ENCODE measurements at regions not wholly inside any gene's neighbourhood (a gene's known extent, or its start where the extent isn't known, plus 50 kb on each side); places are given as distances from the start of the nearest gene placed in this dataset.

GRCh38 chr5:86129009-86129408, 488.7 kb upstream of the COX7C start:
- H3K36me3 ChIP-seq (ENCODE audit: control insufficient read depth in 4 of 4, insufficient read depth in 3 of 4, low read depth in 1 of 4, low read length in 3 of 4), result no peaks in the 10 kb centered on the region
- no peaks in the 10 kb centered on the region for H3K9me3 ChIP-seq (ENCODE audit: control insufficient read depth in 4 of 4, low read length in 3 of 4)

GRCh38 chr5:86137297-86137696, 480.4 kb upstream of the COX7C start:
- no peak overlapping the region for H3K9ac ChIP-seq (ENCODE audit: low read depth in 1 of 2, low read length in 2 of 2)
- no peaks in the 10 kb centered on the region for H3K36me3 ChIP-seq (ENCODE audit: control insufficient read depth in 4 of 4, insufficient read depth in 3 of 4, low read depth in 1 of 4, low read length in 3 of 4)
- no peaks in the 10 kb centered on the region for H3K4me1 ChIP-seq (ENCODE audit: control insufficient read depth in 4 of 4, insufficient read depth in 4 of 4, low read length in 3 of 4)
- no peak for TF ChIP-seq FOXA2 (IDR thresholded peaks at IDR 0.05)
- TF ChIP-seq JUND (IDR thresholded peaks at IDR 0.05), result no peak
- TF ChIP-seq CTCF (IDR thresholded peaks at IDR 0.05; ENCODE audit: low read depth, low read length, missing input control), result no peak
- H3K27me3 ChIP-seq (ENCODE audit: control insufficient read depth in 4 of 4, insufficient read depth in 4 of 4, low read length in 3 of 4), result no peaks in the 10 kb centered on the region
- H3K4me3 ChIP-seq (ENCODE audit: low read depth in 1 of 3, low read length in 3 of 3), result no peak overlapping the region
- no peak overlapping the region for H3K27ac ChIP-seq (ENCODE audit: low read depth in 1 of 2, low read length in 2 of 2)
- DNase-seq (ENCODE audit: low spot score), result no peak
- WGBS, result 70% methylated on average over 2 of the region's 2 CpGs
- H3K9me3 ChIP-seq (ENCODE audit: control insufficient read depth in 4 of 4, low read length in 3 of 4), result no peaks in the 10 kb centered on the region

More at GRCh38 chr5:86129009-86129408, 488.7 kb upstream of the COX7C start:
- no peaks in the 10 kb centered on the region for H3K27me3 ChIP-seq (ENCODE audit: control insufficient read depth in 4 of 4, insufficient read depth in 4 of 4, low read length in 3 of 4)
- H3K9ac ChIP-seq (ENCODE audit: low read depth in 1 of 2, low read length in 2 of 2), result no peak overlapping the region
- no peak for DNase-seq (ENCODE audit: low spot score)
- H3K27ac ChIP-seq (ENCODE audit: low read depth in 1 of 2, low read length in 2 of 2), result no peak overlapping the region
- H3K4me3 ChIP-seq (ENCODE audit: low read depth in 1 of 3, low read length in 3 of 3), result no peak overlapping the region
- TF ChIP-seq CTCF (IDR thresholded peaks at IDR 0.05; ENCODE audit: low read depth, low read length, missing input control), result no peak
- TF ChIP-seq FOXA1 (IDR thresholded peaks at IDR 0.05), result no peak
- no peak for TF ChIP-seq REST (IDR thresholded peaks at IDR 0.05)
- no peak for TF ChIP-seq TAF1 (conservative IDR thresholded peaks at IDR 0.05)
- no peak for TF ChIP-seq SP1 (IDR thresholded peaks at IDR 0.05)
- TF ChIP-seq MAX (IDR thresholded peaks at IDR 0.05), result no peak
- TF ChIP-seq RXRA (IDR thresholded peaks at IDR 0.05), result no peak
- TF ChIP-seq HNF4G (IDR thresholded peaks at IDR 0.05), result no peak
- no peak for TF ChIP-seq GABPA (IDR thresholded peaks at IDR 0.05 in 1 of 2, conservative IDR thresholded peaks at IDR 0.05 in 1 of 2)
- H3K4me1 ChIP-seq (ENCODE audit: control insufficient read depth in 4 of 4, insufficient read depth in 4 of 4, low read length in 3 of 4), result no peaks in the 10 kb centered on the region

Measured in liver (tissue), 8 donors.